ENCODE measurements at regions not wholly inside any gene's neighbourhood (a gene's known extent, or its start where the extent isn't known, plus 50 kb on each side); places are given as distances from the start of the nearest gene placed in this dataset.

GRCh38 chr10:8424555-8425211 is 370.2 kb downstream of the GATA3 start:
- no peaks in the 10 kb centered on the region for H3K27me3 ChIP-seq (ENCODE audit: control insufficient read depth, insufficient read depth, low read length)
- no peaks in the 10 kb centered on the region for H3K9me3 ChIP-seq (ENCODE audit: control insufficient read depth in 2 of 3, insufficient read depth in 1 of 3, low read length in 3 of 3)
- no peak for DNase-seq
- TF ChIP-seq, protein P1, sequence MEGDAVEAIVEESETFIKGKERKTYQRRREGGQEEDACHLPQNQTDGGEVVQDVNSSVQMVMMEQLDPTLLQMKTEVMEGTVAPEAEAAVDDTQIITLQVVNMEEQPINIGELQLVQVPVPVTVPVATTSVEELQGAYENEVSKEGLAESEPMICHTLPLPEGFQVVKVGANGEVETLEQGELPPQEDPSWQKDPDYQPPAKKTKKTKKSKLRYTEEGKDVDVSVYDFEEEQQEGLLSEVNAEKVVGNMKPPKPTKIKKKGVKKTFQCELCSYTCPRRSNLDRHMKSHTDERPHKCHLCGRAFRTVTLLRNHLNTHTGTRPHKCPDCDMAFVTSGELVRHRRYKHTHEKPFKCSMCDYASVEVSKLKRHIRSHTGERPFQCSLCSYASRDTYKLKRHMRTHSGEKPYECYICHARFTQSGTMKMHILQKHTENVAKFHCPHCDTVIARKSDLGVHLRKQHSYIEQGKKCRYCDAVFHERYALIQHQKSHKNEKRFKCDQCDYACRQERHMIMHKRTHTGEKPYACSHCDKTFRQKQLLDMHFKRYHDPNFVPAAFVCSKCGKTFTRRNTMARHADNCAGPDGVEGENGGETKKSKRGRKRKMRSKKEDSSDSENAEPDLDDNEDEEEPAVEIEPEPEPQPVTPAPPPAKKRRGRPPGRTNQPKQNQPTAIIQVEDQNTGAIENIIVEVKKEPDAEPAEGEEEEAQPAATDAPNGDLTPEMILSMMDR (IDR thresholded peaks at IDR 0.05; ENCODE audit: borderline replicate concordance, extremely low read depth, insufficient read depth) = no peak
- intact Hi-C loops (cut with DNase I) = no loop called here
- no peaks in the 10 kb centered on the region for H3K4me1 ChIP-seq (ENCODE audit: control insufficient read depth in 2 of 3, insufficient read depth in 2 of 3, low read depth in 1 of 3, low read length in 3 of 3)
- H3K4me3 ChIP-seq (ENCODE audit: low read length in 3 of 3) = no peak overlapping the region
- FAIRE-seq = no peak
- no peak overlapping the region for H3K27ac ChIP-seq (ENCODE audit: low read depth in 2 of 2, low read length in 2 of 2)
- H3K9ac ChIP-seq (ENCODE audit: low read length in 3 of 3) = no peak overlapping the region
- H3K36me3 ChIP-seq (ENCODE audit: control insufficient read depth in 2 of 3, insufficient read depth in 3 of 3, low read length in 3 of 3) = no peaks in the 10 kb centered on the region

GRCh38 chr10:8428654-8429053 is 374.2 kb downstream of the GATA3 start:
- Histone ChIP-seq H3K4me3 (ENCODE audit: low read length in 3 of 3) (no peak overlapping the region), H3K27me3 (ENCODE audit: control insufficient read depth, insufficient read depth, low read length) (no peaks in the 10 kb centered on the region), H3K4me1 (ENCODE audit: control insufficient read depth in 2 of 3, insufficient read depth in 2 of 3, low read depth in 1 of 3, low read length in 3 of 3) (no peaks in the 10 kb centered on the region), H3K36me3 (ENCODE audit: control insufficient read depth in 2 of 3, insufficient read depth in 3 of 3, low read length in 3 of 3) (no peaks in the 10 kb centered on the region), H3K9ac (ENCODE audit: low read length in 3 of 3) (no peak overlapping the region), H3K9me3 (ENCODE audit: control insufficient read depth in 2 of 3, insufficient read depth in 1 of 3, low read length in 3 of 3) (no peaks in the 10 kb centered on the region), H3K27ac (ENCODE audit: low read depth in 2 of 2, low read length in 2 of 2) (no peak overlapping the region)
- FAIRE-seq = no peak
- intact Hi-C loops (cut with DNase I) = no loop called here
- TF ChIP-seq, protein P1 (IDR thresholded peaks at IDR 0.05; ENCODE audit: borderline replicate concordance, extremely low read depth, insufficient read depth) = no peak
- DNase-seq = no peak

- H3K27me3 ChIP-seq (ENCODE audit: control insufficient read depth, insufficient read depth, low read length) = no peaks in the 10 kb centered on the region
- no peak for FAIRE-seq
- intact Hi-C loops (cut with DNase I) = no loop called here
- no peaks in the 10 kb centered on the region for H3K4me1 ChIP-seq (ENCODE audit: control insufficient read depth in 2 of 3, insufficient read depth in 2 of 3, low read depth in 1 of 3, low read length in 3 of 3)
- TF ChIP-seq, protein P1 (IDR thresholded peaks at IDR 0.05; ENCODE audit: borderline replicate concordance, extremely low read depth, insufficient read depth) = no peak
- H3K36me3 ChIP-seq (ENCODE audit: control insufficient read depth in 2 of 3, insufficient read depth in 3 of 3, low read length in 3 of 3) = no peaks in the 10 kb centered on the region
- no peak for DNase-seq
- H3K9ac ChIP-seq (ENCODE audit: low read length in 3 of 3) = no peak overlapping the region
- H3K9me3 ChIP-seq (ENCODE audit: control insufficient read depth in 2 of 3, insufficient read depth in 1 of 3, low read length in 3 of 3) = no peaks in the 10 kb centered on the region
- H3K27ac ChIP-seq (ENCODE audit: low read depth in 2 of 2, low read length in 2 of 2) = no peak overlapping the region
- no peak overlapping the region for H3K4me3 ChIP-seq (ENCODE audit: low read length in 3 of 3)
Observed at GRCh38 chr10:8430321-8430720, 375.8 kb downstream of the GATA3 start.

GRCh38 chr10:8431511-8431910 is 377.0 kb downstream of the GATA3 start:
- H3K27me3 ChIP-seq (ENCODE audit: control insufficient read depth, insufficient read depth, low read length) = no peaks in the 10 kb centered on the region
- no peak overlapping the region for H3K27ac ChIP-seq (ENCODE audit: low read depth in 2 of 2, low read length in 2 of 2)
- no peaks in the 10 kb centered on the region for H3K36me3 ChIP-seq (ENCODE audit: control insufficient read depth in 2 of 3, insufficient read depth in 3 of 3, low read length in 3 of 3)
- intact Hi-C loops (cut with DNase I) = no loop called here
- no peak for FAIRE-seq
- DNase-seq = no peak
- no peaks in the 10 kb centered on the region for H3K4me1 ChIP-seq (ENCODE audit: control insufficient read depth in 2 of 3, insufficient read depth in 2 of 3, low read depth in 1 of 3, low read length in 3 of 3)
- H3K4me3 ChIP-seq (ENCODE audit: low read length in 3 of 3) = no peak overlapping the region
- no peaks in the 10 kb centered on the region for H3K9me3 ChIP-seq (ENCODE audit: control insufficient read depth in 2 of 3, insufficient read depth in 1 of 3, low read length in 3 of 3)
- TF ChIP-seq, protein P1 (IDR thresholded peaks at IDR 0.05; ENCODE audit: borderline replicate concordance, extremely low read depth, insufficient read depth) = no peak
- H3K9ac ChIP-seq (ENCODE audit: low read length in 3 of 3) = no peak overlapping the region

All from kidney (tissue), 13 donors.